Bronchial epithelial cell (primary cell): ENCODE measurements at regions not wholly inside any gene's neighbourhood (a gene's known extent, or its start where the extent isn't known, plus 50 kb on each side); places are given as distances from the start of the nearest gene placed in this dataset.
A peak's percentile ranks its signal among the peaks of the same experiment; 100 is the strongest.

ENCODE experiments used
- DNase-seq: peaks from one replicate; pipeline ENCODE4 v3.0.0-alpha.2; 2010; ENCODE audit warnings: low read depth
- FAIRE-seq: peaks from 2 replicates; lab custom pipeline; 2011; peaks lifted over from hg19 to GRCh38; lab: Jason Lieb, UNC
- H3K27me3 ChIP-seq: 2 replicates; pipeline ENCODE4 v1.5.1; 2011; ENCODE audit warnings: low read length; ENCODE audit not compliant: control insufficient read depth, insufficient read depth
- H3K36me3 ChIP-seq: 2 replicates; pipeline ENCODE4 v1.5.1; 2011; ENCODE audit warnings: low read length; ENCODE audit not compliant: control insufficient read depth, insufficient read depth
- H3K4me3 ChIP-seq: 2 replicates; pipeline ENCODE4 v1.5.1; 2011; ENCODE audit warnings: mild to moderate bottlenecking, low read depth, low read length, control low read depth
- CTCF ChIP-seq: IDR thresholded peaks from 2 replicates; pipeline ENCODE4 v1.5.1; 2011; ENCODE audit warnings: mild to moderate bottlenecking, moderate library complexity, low read length, control low read depth, inconsistent platforms; ENCODE audit not compliant: insufficient read depth, severe bottlenecking

DNA sequence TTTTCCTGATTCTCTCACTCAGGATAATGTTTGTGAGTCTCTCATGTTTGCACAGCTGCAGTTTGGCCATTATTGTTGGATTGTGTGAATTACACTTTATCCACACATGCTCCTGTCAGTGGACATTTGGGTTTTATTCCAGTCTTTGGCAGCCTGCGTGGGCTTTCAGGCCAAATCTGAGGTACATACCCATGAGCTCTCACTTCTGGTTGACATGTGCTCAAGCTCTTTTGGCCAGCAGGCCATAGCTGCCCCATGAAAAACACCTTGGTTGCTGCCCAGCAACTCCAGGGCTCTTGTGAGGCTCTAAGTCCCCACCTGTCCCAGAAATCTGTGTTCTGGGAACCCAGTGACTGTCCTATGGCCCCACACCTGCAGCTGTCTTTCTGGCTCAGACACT lies 124.5 kb upstream of the GALNT2 start:
- Histone ChIP-seq H3K4me3 (no peak overlapping the region), H3K36me3 (no peaks in the 10 kb centered on the region), H3K27me3 (no peaks in the 10 kb centered on the region)
- DNase-seq (no peak), FAIRE-seq (no peak)
- TF ChIP-seq CTCF = no peak

DNA sequence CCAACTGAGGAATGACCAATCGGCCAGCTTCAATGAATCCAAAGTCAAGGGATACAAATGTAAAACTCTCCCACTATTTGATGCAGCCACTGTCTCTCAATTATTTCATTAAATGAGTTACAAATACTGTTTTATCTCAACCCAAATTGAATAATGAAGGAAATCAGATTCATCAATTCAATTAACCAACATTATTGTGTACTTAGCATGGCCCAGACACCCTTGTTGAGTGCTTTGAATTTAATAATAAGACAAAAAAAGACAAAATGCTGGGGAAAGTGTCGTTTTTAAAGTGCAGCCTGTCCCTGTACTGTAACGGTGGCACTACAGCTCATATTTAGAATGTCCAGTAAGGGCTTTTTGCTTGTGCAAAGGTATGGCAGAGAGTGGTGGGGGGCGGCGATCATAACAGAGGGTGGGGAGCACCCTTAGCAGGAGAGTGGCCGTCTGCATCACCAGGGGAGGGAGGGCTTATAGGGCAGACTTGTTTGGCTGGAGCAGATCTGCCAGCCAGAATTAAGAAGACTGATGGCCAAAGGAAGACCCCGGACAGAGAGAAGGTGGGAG lies 123.8 kb upstream of the GALNT2 start:
- FAIRE-seq = no peak

GRCh38 chr1:229943988-229944743 lies 122.9 kb upstream of the GALNT2 start:
- Histone ChIP-seq H3K4me3 (no peak overlapping the region), H3K36me3 (no peaks in the 10 kb centered on the region), H3K27me3 (no peaks in the 10 kb centered on the region)
- no peak for TF ChIP-seq CTCF
- FAIRE-seq (no peak), DNase-seq (no peak)

More for the DNA sequence above, 123.8 kb upstream of the GALNT2 start:
- Histone ChIP-seq H3K4me3 (no peak overlapping the region), H3K27me3 (no peaks in the 10 kb centered on the region), H3K36me3 (no peaks in the 10 kb centered on the region)
- no peak for DNase-seq
- no peak for TF ChIP-seq CTCF

- TF ChIP-seq CTCF = no peak
- H3K36me3 ChIP-seq = no peaks in the 10 kb centered on the region
- FAIRE-seq (no peak), DNase-seq (no peak)
- H3K4me3 ChIP-seq = no peak overlapping the region
- no peaks in the 10 kb centered on the region for H3K27me3 ChIP-seq
These were observed 121.2 kb upstream of the GALNT2 start for GRCh38 chr1:229945795-229946194.

- no peaks in the 10 kb centered on the region for H3K27me3 ChIP-seq
- H3K36me3 ChIP-seq = no peaks in the 10 kb centered on the region
- FAIRE-seq = no peak
- TF ChIP-seq CTCF = no peak
- no peak overlapping the region for H3K4me3 ChIP-seq
- peak; percentile 70 for DNase-seq
These were observed 119.1 kb upstream of the GALNT2 start for GRCh38 chr1:229947968-229948367.
